Activated B cell treated with CpG ODN at 0.5 μM for 24 hours (primary cell): ENCODE measurements at regions not wholly inside any gene's neighbourhood (a gene's known extent, or its start where the extent isn't known, plus 50 kb on each side); places are given as distances from the start of the nearest gene placed in this dataset.

Source experiments
- ATAC-seq: fragments of 200-7000 bp; cut with Tn5 transposase; one replicate; pipeline ENCODE4 v1.10.0; 2021; ENCODE audit warnings: low read depth, mild to moderate bottlenecking, moderate library complexity
- CTCF ChIA-PET: fragments of 350-600 bp; sonication (Branson Sonifier 250); formaldehyde crosslinking; loops from one replicate; lab custom pipeline; 2021; ENCODE audit warnings: antibody characterized with exemption; lab: Charles Lee
- POLR2A ChIA-PET: fragments of 350-600 bp; sonication (Branson Sonifier 250); formaldehyde crosslinking; loops from one replicate; lab custom pipeline; 2021; ENCODE audit warnings: antibody characterized with exemption; lab: Charles Lee
- DNase-seq: peaks from one replicate; pipeline ENCODE4 v3.0.0; 2022
- H3K27ac Mint-ChIP-seq: one replicate; pipeline ENCODE4 v1.8.0; 2020; ENCODE audit warnings: mixed read lengths
- H3K27me3 Mint-ChIP-seq: one replicate; pipeline ENCODE4 v1.8.0; 2021; ENCODE audit warnings: mixed read lengths
- H3K36me3 Mint-ChIP-seq: one replicate; pipeline ENCODE4 v1.8.0; 2021; ENCODE audit warnings: low read depth, mixed read lengths
- H3K4me1 Mint-ChIP-seq: one replicate; pipeline ENCODE4 v1.8.0; 2021; ENCODE audit warnings: mixed read lengths
- H3K4me3 Mint-ChIP-seq: one replicate; pipeline ENCODE4 v1.8.0; 2020; ENCODE audit warnings: mild to moderate bottlenecking, mixed read lengths
- H3K9me3 Mint-ChIP-seq: one replicate; pipeline ENCODE4 v1.8.0; 2020; ENCODE audit warnings: mixed read lengths
- CTCF ChIP-seq: fragments of 200-600 bp; IDR thresholded peaks from one replicate; pipeline ENCODE4 v1.8.0; 2022; ENCODE audit warnings: antibody characterized with exemption, mild to moderate bottlenecking
- intact Hi-C: fragments of 100-400 bp; cut with micrococcal nuclease; formaldehyde crosslinking; loops from one replicate; pipeline ENCODE4 v1.15.1; 2024

DNA sequence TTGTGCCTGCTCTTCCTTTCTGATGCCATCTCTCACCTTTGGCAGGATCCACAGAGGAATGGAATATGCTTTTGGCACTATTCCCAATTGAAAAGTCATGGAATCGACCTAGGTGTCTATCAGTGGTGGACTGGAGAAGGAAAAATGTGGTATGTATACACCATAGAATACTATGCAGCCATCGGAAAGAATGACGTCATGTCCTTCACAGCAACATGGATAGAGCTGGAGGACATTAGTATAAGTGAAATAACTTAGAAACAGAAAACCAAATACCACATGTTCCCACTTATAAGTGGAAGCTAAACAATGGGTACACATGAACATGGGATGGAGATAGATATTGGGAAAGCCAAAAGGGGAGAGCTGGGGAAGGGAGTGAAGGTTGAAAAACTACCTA is 58.3 kb upstream of the SMIM31 start:
- Mint-ChIP-seq H3K27ac (no peak overlapping the region), H3K9me3 (no peaks in the 10 kb centered on the region), H3K27me3 (no peaks in the 10 kb centered on the region), H3K36me3 (no peaks in the 10 kb centered on the region), H3K4me3 (no peak overlapping the region), H3K4me1 (no peaks in the 10 kb centered on the region)
- ChIA-PET POLR2A (no interaction called here), CTCF (no interaction called here)
- DNase-seq (no peak), ATAC-seq (no peak)
- intact Hi-C loops = no loop called here
- TF ChIP-seq CTCF = no peak

- TF ChIP-seq CTCF = no peak
- CTCF ChIA-PET = no interaction called here
- Mint-ChIP-seq H3K4me1 (no peaks in the 10 kb centered on the region), H3K36me3 (no peaks in the 10 kb centered on the region), H3K9me3 (no peaks in the 10 kb centered on the region), H3K27me3 (no peaks in the 10 kb centered on the region), H3K27ac (no peak overlapping the region), H3K4me3 (no peak overlapping the region)
- intact Hi-C loops = no loop called here
- POLR2A ChIA-PET = no interaction called here
- ATAC-seq = no peak
- no peak for DNase-seq
Observed at GRCh38 chr4:164700471-164700870, 53.5 kb upstream of the SMIM31 start.

DNA sequence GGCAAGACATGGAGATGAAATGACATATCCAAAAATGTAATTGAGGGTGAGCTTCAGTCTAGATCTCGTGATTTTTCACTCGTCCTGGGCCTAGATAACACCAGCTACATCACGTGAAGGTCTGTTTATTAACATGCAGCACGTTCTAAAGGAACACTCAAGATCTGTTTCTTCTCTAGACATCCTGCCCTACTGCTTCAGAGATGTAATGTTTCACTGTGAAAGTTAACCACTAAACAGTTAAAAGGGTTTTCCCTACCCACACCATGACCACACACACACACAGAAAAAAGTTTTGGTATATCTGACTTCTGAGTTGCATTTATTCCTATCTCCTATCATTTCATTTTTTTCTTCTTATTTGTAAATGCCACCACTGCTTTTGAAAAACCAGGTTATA is 52.3 kb upstream of the SMIM31 start:
- Mint-ChIP-seq H3K36me3 (no peaks in the 10 kb centered on the region), H3K4me3 (no peak overlapping the region), H3K27me3 (no peaks in the 10 kb centered on the region), H3K27ac (no peak overlapping the region), H3K4me1 (no peaks in the 10 kb centered on the region), H3K9me3 (no peaks in the 10 kb centered on the region)
- intact Hi-C loops = no loop called here
- ChIA-PET CTCF (no interaction called here), POLR2A (no interaction called here)
- DNase-seq = no peak
- TF ChIP-seq CTCF = no peak
- no peak for ATAC-seq
